Urinary bladder (tissue), 3 donors: ENCODE measurements at regions not wholly inside any gene's neighbourhood (a gene's known extent, or its start where the extent isn't known, plus 50 kb on each side); places are given as distances from the start of the nearest gene placed in this dataset.
A peak's percentile ranks its signal among the peaks of the same experiment; 100 is the strongest.

Experiments used
- DNase-seq: peaks from one replicate; pipeline ENCODE4 v3.0.0-alpha.2; 2015; ENCODE audit errors: extremely low spot score
- H3K27ac ChIP-seq: one replicate; pipeline ENCODE4 v1.5.1; 2013; ENCODE audit warnings: low read depth, mild to moderate bottlenecking, moderate library complexity
- H3K36me3 ChIP-seq: one replicate; pipeline ENCODE4 v1.6.1; 2013; ENCODE audit warnings: mild to moderate bottlenecking, moderate library complexity; ENCODE audit not compliant: insufficient read depth
- H3K4me1 ChIP-seq: one replicate; pipeline ENCODE4 v1.6.1; 2013; ENCODE audit warnings: mild to moderate bottlenecking, moderate library complexity; ENCODE audit not compliant: insufficient read depth
- H3K4me3 ChIP-seq: one replicate; pipeline ENCODE4 v1.5.1; 2013; ENCODE audit warnings: low read depth, low read length
- WGBS: extraction: QIAGEN DNeasy Blood & Tissue Kit; methylation state at CpG from one replicate; pipeline ENCODE4 v1.1.7; 2013; 5-methylcytosine and 5-hydroxymethylcytosine counted together
- donor health status: healthy with polysubstance abuse.
- donor health status: healthy.

GRCh38 chr3:64426551-64426950 is 201.3 kb upstream of the PRICKLE2 start:
- DNase-seq = peak; percentile 33
- Histone ChIP-seq H3K4me1 (no peaks in the 10 kb centered on the region), H3K4me3 (no peak overlapping the region), H3K36me3 (no peaks in the 10 kb centered on the region), H3K27ac (no peak overlapping the region)
- 93% methylated on average over 3 of the region's 3 CpGs for WGBS

DNA sequence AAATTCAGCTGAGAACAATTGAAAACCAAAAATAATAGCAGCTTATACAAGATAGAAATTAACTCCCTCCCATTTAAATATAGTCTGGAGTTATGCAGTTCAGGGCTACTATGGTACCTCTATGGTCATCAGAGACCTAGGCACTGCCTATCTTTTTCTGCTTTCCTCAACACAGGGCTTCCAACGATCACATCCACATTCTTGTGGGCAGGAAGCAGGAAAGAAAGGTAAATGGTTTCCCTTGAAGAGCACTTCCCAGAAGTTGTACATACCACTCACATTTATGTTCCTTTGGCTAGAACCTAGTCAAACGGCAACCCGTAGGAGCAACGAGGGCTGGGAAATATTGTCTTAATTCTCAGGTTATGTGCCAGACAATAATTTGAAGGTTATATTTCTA is 197.7 kb upstream of the PRICKLE2 start:
- Histone ChIP-seq H3K27ac (no peak overlapping the region), H3K36me3 (no peaks in the 10 kb centered on the region), H3K4me3 (no peak overlapping the region), H3K4me1 (no peaks in the 10 kb centered on the region)
- WGBS = 74% methylated on average over 4 of the region's 4 CpGs
- no peak for DNase-seq

GRCh38 chr3:64422192-64422591 is 196.9 kb upstream of the PRICKLE2 start:
- H3K4me3 ChIP-seq = no peak overlapping the region
- 50% methylated on average over 7 of the region's 7 CpGs for WGBS
- no peak for DNase-seq
- H3K4me1 ChIP-seq = no peaks in the 10 kb centered on the region
- no peaks in the 10 kb centered on the region for H3K36me3 ChIP-seq
- H3K27ac ChIP-seq = no peak overlapping the region

DNA sequence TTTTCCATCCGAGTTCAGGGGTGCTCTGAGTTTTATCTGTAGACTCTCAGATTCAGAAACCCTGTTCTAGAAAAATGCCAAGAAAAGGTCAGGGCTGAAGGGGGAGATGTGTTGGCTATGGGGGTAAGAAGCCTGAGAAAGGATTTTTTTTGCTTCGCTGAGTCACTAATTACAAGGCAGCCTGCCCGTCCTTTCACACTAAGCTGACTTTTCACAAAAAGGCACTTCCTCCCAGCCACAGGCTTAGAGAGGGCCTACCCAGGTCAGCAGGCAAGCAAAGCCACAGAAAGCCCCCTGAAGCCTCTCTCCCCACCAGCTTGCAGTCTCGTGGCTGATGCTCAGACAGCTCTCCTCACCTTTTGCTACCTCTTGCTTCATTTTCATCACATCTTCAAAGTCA is 192.6 kb upstream of the PRICKLE2 start:
- H3K4me1 ChIP-seq = no peaks in the 10 kb centered on the region
- no peak overlapping the region for H3K27ac ChIP-seq
- 55% methylated on average over 4 of the region's 4 CpGs for WGBS
- no peaks in the 10 kb centered on the region for H3K36me3 ChIP-seq
- H3K4me3 ChIP-seq = no peak overlapping the region
- no peak for DNase-seq

DNA sequence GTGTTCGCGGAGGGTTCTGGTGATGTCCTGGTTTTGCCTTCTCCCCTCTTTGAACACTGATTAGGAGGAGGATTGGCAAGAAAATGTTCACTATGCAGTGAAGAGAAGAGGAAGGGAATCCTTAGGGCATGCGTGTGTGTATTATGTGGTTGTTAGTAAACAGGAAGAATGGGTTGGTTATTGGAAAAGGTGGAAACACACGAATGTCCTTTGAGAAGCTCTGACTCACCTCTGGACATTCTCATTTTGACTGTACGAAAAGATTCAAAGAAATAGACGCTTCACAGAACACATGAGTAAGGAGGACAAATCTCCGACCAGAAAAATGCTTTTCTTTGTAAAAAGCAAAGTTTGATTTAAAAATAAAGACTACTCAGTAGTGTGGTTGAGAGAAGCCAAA is 188.8 kb upstream of the PRICKLE2 start:
- WGBS = 91% methylated on average over 7 of the region's 7 CpGs
- H3K27ac ChIP-seq = no peak overlapping the region
- no peak for DNase-seq
- H3K4me1 ChIP-seq = no peaks in the 10 kb centered on the region
- no peaks in the 10 kb centered on the region for H3K36me3 ChIP-seq
- no peak overlapping the region for H3K4me3 ChIP-seq

- H3K27ac ChIP-seq = no peak overlapping the region
- DNase-seq = no peak
- H3K4me1 ChIP-seq = no peaks in the 10 kb centered on the region
- WGBS = 51% methylated on average over 4 of the region's 4 CpGs
- no peak overlapping the region for H3K4me3 ChIP-seq
- no peaks in the 10 kb centered on the region for H3K36me3 ChIP-seq
Observed at GRCh38 chr3:64411101-64411500, 185.8 kb upstream of the PRICKLE2 start.

DNA sequence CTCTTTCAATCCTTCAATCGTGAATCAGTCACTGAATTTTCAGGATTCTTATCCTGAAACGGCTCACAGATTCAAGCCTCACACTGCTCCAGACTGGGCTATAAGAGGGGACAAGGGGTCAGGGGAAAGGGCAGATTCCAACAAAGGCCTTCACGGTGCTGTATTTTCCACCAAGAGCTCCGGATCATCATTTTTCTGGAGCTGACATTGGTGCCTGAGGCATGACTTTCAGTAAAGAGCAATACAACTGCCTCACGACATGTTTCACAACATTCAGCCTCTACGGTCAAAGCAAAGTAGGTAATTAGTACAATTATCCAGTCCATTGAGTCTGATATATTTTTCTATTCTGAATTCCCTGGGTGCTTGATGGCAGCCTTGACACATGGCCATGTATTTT is 185.0 kb upstream of the PRICKLE2 start:
- H3K4me1 ChIP-seq = no peaks in the 10 kb centered on the region
- no peak for DNase-seq
- H3K4me3 ChIP-seq = no peak overlapping the region
- 89% methylated on average over 6 of the region's 6 CpGs for WGBS
- H3K27ac ChIP-seq = no peak overlapping the region
- H3K36me3 ChIP-seq = no peaks in the 10 kb centered on the region

DNA sequence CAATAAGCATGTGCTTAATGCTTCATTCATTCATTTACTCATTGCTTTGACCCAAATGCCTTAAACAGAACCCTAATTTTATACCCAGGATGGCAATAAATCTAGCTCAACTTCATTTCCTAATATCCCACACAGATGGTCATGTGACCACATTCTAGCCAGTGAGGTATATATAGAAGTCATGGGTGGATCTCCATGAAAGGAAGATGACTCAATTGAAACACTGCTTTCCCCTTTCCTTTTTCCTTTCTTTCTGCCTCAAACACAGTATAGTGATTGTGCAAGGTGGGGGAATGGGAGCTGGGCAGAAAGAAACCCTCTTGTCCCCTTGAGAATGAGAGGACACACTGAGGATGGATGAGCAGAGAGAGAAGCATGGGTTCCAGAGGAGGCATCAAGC is 183.5 kb upstream of the PRICKLE2 start:
- no peak overlapping the region for H3K27ac ChIP-seq
- H3K4me1 ChIP-seq = no peaks in the 10 kb centered on the region
- no peak overlapping the region for H3K4me3 ChIP-seq
- no peak for DNase-seq
- H3K36me3 ChIP-seq = no peaks in the 10 kb centered on the region

GRCh38 chr3:64406271-64406670 is 181.0 kb upstream of the PRICKLE2 start:
- H3K4me1 ChIP-seq = no peaks in the 10 kb centered on the region
- no peak overlapping the region for H3K4me3 ChIP-seq
- H3K36me3 ChIP-seq = no peaks in the 10 kb centered on the region
- WGBS = 76% methylated on average over 3 of the region's 3 CpGs
- no peak overlapping the region for H3K27ac ChIP-seq
- DNase-seq = no peak

DNA sequence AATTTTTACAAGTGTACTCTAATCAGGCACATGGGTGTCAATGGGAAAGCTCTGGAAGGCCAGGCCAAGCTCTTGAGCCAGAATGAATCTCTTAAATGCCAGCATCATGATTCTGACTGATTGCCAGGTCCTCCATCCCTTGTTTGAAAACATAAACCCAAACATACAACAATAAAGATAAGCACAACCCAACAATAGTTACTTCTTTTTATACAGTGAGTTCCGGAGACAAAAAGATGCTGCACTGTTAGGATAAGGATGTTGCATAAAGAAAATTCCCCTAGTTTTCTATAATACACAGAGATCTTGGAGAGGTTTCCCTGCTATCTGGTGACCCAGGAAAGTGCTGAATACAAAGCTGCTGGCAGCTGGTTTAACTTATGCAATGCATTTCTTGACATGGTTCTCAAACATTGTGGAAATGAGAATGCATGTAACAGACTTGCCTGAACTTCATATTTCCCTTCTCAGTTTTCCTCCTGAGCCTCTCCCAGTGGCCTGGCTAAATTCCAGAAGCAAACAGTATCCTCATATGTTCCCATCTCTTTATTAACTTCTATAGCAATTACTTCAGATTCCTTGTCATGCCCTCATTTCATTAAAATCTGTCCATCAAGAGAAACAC is 180.1 kb upstream of the PRICKLE2 start:
- H3K27ac ChIP-seq = no peak overlapping the region
- 28% methylated on average over 1 of the region's 1 CpG for WGBS
- H3K4me3 ChIP-seq = no peak overlapping the region
- peak; percentile 41 for DNase-seq
- H3K4me1 ChIP-seq = no peaks in the 10 kb centered on the region
- no peaks in the 10 kb centered on the region for H3K36me3 ChIP-seq

DNA sequence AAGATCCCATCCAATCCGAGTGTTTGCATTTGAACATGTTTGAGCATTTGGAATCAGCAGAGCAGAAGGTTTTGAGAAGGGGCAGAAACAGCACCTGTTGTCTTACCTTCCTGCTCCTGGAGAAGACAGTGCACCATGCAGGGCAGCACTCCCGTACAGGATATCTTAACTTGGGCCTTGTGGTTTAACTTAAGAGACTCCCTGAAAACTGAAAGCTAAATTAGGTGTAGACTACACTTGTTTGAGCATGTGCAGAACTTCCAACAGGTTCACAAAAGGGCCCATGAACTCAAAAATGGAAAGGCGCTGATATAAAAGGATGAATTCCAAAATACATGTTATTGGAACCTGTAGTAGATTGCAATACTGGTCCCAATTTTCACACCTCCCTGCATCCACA is 175.4 kb upstream of the PRICKLE2 start:
- Histone ChIP-seq H3K27ac (no peak overlapping the region), H3K4me1 (no peaks in the 10 kb centered on the region), H3K4me3 (no peak overlapping the region), H3K36me3 (no peaks in the 10 kb centered on the region)
- no peak for DNase-seq
- 89% methylated on average over 3 of the region's 3 CpGs for WGBS

DNA sequence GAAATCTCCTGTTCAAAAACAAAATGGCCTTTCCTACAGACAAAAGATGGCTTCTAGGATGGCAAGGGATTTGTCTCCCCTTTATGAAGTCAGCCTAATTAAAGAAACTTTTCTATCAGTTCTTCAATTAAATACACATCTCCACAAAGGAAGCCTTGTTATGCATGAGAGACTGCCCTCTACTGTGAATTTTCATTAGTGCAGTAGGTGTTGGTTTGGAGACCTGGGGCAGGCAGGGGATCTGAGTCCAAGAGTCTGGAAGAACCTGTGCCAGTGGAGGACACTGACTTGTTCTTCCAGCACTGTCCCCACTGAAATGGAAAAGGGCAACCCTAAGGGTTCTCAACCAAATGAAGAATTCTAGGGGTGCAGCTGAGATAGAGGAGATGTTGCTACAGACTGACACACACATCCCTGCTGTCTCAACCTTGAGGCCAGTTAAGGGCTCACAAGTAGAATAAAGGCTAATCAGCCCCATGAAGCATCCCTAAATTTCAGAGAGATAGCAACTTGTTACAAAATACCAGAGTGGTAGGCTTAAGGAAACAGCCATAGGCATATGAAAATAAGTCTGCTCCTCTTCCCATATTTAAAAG is 174.0 kb upstream of the PRICKLE2 start:
- Histone ChIP-seq H3K36me3 (no peaks in the 10 kb centered on the region), H3K27ac (no peak overlapping the region), H3K4me1 (no peaks in the 10 kb centered on the region), H3K4me3 (no peak overlapping the region)
- DNase-seq = no peak

GRCh38 chr3:64398476-64398875 is 173.2 kb upstream of the PRICKLE2 start:
- 32% methylated on average over 4 of the region's 4 CpGs for WGBS
- Histone ChIP-seq H3K4me3 (no peak overlapping the region), H3K4me1 (no peaks in the 10 kb centered on the region), H3K27ac (no peak overlapping the region), H3K36me3 (no peaks in the 10 kb centered on the region)
- DNase-seq = no peak

- Histone ChIP-seq H3K27ac (peak overlapping the region; percentile 44), H3K4me3 (no peak overlapping the region), H3K36me3 (no peaks in the 10 kb centered on the region), H3K4me1 (no peaks in the 10 kb centered on the region)
- no peak for DNase-seq
- WGBS = 43% methylated on average over 5 of the region's 5 CpGs
Observed at GRCh38 chr3:64398006-64398405, 172.7 kb upstream of the PRICKLE2 start.

DNA sequence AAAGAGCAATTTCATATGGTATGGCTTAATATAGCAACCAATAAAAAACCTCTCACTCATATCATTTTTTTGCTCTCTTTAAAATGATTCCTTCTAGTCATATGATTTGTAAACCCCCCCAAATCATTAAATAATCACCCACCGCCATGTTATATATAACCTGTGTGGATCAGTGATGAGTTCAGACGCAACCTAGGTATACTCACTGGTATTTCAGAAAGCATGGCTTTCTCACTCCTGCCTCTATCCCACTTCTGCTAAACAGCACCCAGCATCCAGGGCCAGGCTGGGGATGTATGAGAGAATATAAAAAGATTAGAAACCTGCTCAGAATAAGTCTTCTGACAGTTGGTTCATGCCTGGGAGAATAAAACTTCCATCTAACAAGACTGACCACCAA is 172.3 kb upstream of the PRICKLE2 start:
- Histone ChIP-seq H3K36me3 (no peaks in the 10 kb centered on the region), H3K4me3 (no peak overlapping the region), H3K4me1 (no peaks in the 10 kb centered on the region), H3K27ac (no peak overlapping the region)
- WGBS = 54% methylated on average over 2 of the region's 2 CpGs
- no peak for DNase-seq
